ENCODE measurements at regions not wholly inside any gene's neighbourhood (a gene's known extent, or its start where the extent isn't known, plus 50 kb on each side); places are given as distances from the start of the nearest gene placed in this dataset.

DNA sequence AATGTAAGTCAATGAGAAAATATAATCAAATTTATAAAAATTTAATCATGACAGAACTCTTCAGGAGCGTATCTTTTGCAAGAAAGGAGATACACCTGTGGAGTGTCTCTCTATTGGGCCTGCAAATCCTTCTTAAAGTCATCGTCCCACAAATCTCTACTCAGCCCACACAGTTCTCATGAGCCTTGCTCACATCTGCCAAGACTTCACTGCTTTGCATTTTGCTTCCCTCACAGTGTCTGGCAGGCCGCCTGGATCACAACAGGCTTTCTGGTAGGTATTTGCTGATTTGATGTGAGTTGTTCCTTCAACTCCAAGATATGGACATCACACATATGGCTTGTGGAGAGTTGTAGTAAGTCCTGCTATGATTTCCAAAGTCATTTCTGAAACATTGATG lies 183.1 kb upstream of the ARX start:
- no peak overlapping the region for H3K4me2 ChIP-seq (ENCODE audit: control insufficient read depth, insufficient read depth)
- no peak for DNase-seq (ENCODE audit: low read depth, low spot score)
- H3K36me3 ChIP-seq (ENCODE audit: control insufficient read depth in 2 of 2, insufficient read depth in 2 of 2, low read length in 1 of 2), result no peaks in the 10 kb centered on the region
- no peak for FAIRE-seq
- no peaks in the 10 kb centered on the region for H3K9me3 ChIP-seq (replicated peaks; ENCODE audit: control insufficient read depth, insufficient read depth, low read length)
- H3K9ac ChIP-seq (ENCODE audit: control insufficient read depth, insufficient read depth, low read length), result no peak overlapping the region
- BruUV-seq (replicated peaks), result no TSS peak
- SMC1A ChIA-PET (ENCODE audit: uncharacterized antibody, unreplicated experiment), result no interaction called here
- RAD21 ChIA-PET (ENCODE audit: unreplicated experiment), result no interaction called here
- 14% methylated on average over 3 of the region's 3 CpGs for WGBS (ENCODE audit: insufficient coverage, insufficient replicate concordance, low lambda C conversion rate, missing lambda C conversion rate)
- TF ChIP-seq NBN (IDR thresholded peaks at IDR 0.05), result no peak
- TF ChIP-seq GABPA (IDR thresholded peaks at IDR 0.05; ENCODE audit: low read depth), result no peak
- no peak for TF ChIP-seq JUND (IDR thresholded peaks at IDR 0.05; ENCODE audit: low read depth, low read length)
- no peak for TF ChIP-seq TCF3 (IDR thresholded peaks at IDR 0.05; ENCODE audit: borderline replicate concordance, insufficient read depth, low read depth, low read length)
- no peak for TF ChIP-seq NR2C1 (IDR thresholded peaks at IDR 0.05)
- no peak for TF ChIP-seq TCF7 (IDR thresholded peaks at IDR 0.05; ENCODE audit: borderline replicate concordance)
- no peak for TF ChIP-seq PAX5 (IDR thresholded peaks at IDR 0.05; ENCODE audit: borderline replicate concordance, low read depth, low read length)
- no peak for TF ChIP-seq SMC3 (IDR thresholded peaks at IDR 0.05; ENCODE audit: borderline replicate concordance, low read length)
- no peak for TF ChIP-seq TBL1XR1 (IDR thresholded peaks at IDR 0.05; ENCODE audit: low read depth, low read length)
- TF ChIP-seq, protein P1, sequence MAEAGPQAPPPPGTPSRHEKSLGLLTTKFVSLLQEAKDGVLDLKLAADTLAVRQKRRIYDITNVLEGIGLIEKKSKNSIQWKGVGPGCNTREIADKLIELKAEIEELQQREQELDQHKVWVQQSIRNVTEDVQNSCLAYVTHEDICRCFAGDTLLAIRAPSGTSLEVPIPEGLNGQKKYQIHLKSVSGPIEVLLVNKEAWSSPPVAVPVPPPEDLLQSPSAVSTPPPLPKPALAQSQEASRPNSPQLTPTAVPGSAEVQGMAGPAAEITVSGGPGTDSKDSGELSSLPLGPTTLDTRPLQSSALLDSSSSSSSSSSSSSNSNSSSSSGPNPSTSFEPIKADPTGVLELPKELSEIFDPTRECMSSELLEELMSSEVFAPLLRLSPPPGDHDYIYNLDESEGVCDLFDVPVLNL (IDR thresholded peaks at IDR 0.05; ENCODE audit: low read depth, low read length), result no peak
- no peak overlapping the region for H3K27ac ChIP-seq (ENCODE audit: control insufficient read depth, insufficient read depth)
- no peaks in the 10 kb centered on the region for H3K4me1 ChIP-seq (ENCODE audit: control insufficient read depth, insufficient read depth, low read length)
- no peaks in the 10 kb centered on the region for H3K79me2 ChIP-seq (ENCODE audit: control insufficient read depth, insufficient read depth, low read length)
- CTCF ChIA-PET, result no interaction called here
- POLR2A ChIA-PET, result no interaction called here
- intact Hi-C loops (cut with micrococcal nuclease; ENCODE audit: unreplicated experiment), result no loop called here
- H3K4me3 ChIP-seq, result no peak overlapping the region
- ATAC-seq, result no peak
- in situ Hi-C loops (cut with MboI), result no loop called here
- H3K27me3 ChIP-seq (replicated peaks in 1 of 2; ENCODE audit: control insufficient read depth in 2 of 2, insufficient read depth in 2 of 2, low read length in 1 of 2), result no peaks in the 10 kb centered on the region; a peak in 1 of 4 replicates
- no peak overlapping the region for H2AFZ ChIP-seq (ENCODE audit: control insufficient read depth, low read depth, low read length)
- no peaks in the 10 kb centered on the region for H4K20me1 ChIP-seq (ENCODE audit: control insufficient read depth, insufficient read depth)
